Kidney (tissue), 13 donors: ENCODE measurements at regions not wholly inside any gene's neighbourhood (a gene's known extent, or its start where the extent isn't known, plus 50 kb on each side); places are given as distances from the start of the nearest gene placed in this dataset.

ENCODE experiments used
- DNase-seq, 5 donors: peaks; one replicate each; pipeline ENCODE4 v3.0.0-alpha.2; 2013 to 2020
- FAIRE-seq: peaks from 2 replicates; lab custom pipeline; 2012; peaks lifted over from hg19 to GRCh38; lab: Jason Lieb, UNC
- H3K27ac ChIP-seq, 2 donors: one replicate each; pipeline ENCODE4 v1.7.0; 2013; ENCODE audit warnings: low read depth in 2 of 2, low read length in 2 of 2, inconsistent platforms in 1 of 2
- H3K27me3 ChIP-seq: one replicate; pipeline ENCODE4 v1.7.1; 2013; ENCODE audit warnings: low read length, inconsistent platforms; ENCODE audit not compliant: control insufficient read depth, insufficient read depth
- H3K36me3 ChIP-seq, 3 donors: one replicate each; pipeline versions ENCODE4 v1.7.0 to v1.7.1; 2013; ENCODE audit warnings: low read length in 3 of 3, control low read depth in 1 of 3, inconsistent platforms in 1 of 3; ENCODE audit not compliant: insufficient read depth in 3 of 3, control insufficient read depth in 2 of 3
- H3K4me1 ChIP-seq, 3 donors: one replicate each; pipeline versions ENCODE4 v1.7.0 to v1.7.1; 2013; ENCODE audit warnings: low read length in 3 of 3, inconsistent platforms in 1 of 3, low read depth in 1 of 3; ENCODE audit not compliant: control insufficient read depth in 2 of 3, insufficient read depth in 2 of 3
- H3K4me3 ChIP-seq, 3 donors: one replicate each; pipeline versions ENCODE4 v1.7.0 to v1.8.1; 2013; ENCODE audit warnings: low read length in 3 of 3, control low read depth in 1 of 3, inconsistent platforms in 1 of 3
- H3K9ac ChIP-seq, 3 donors: one replicate each; pipeline versions ENCODE4 v1.7.0 to v1.7.1; 2013; ENCODE audit warnings: low read length in 3 of 3, control low read depth in 1 of 3, inconsistent platforms in 1 of 3
- H3K9me3 ChIP-seq, 3 donors: one replicate each; pipeline versions ENCODE4 v1.7.0 to v1.7.1; 2013; ENCODE audit warnings: low read length in 3 of 3, control low read depth in 1 of 3, inconsistent platforms in 1 of 3; ENCODE audit not compliant: control insufficient read depth in 2 of 3, insufficient read depth in 1 of 3
- CTCF ChIP-seq: IDR thresholded peaks from 3 replicates; pipeline ENCODE4 v1.5.1; 2012; ENCODE audit warnings: mild to moderate bottlenecking, moderate library complexity, borderline replicate concordance; ENCODE audit not compliant: insufficient read depth; ENCODE audit errors: extremely low read depth
- intact Hi-C: fragments of 100-400 bp; cut with DNase I; formaldehyde crosslinking; loops from one replicate; pipeline ENCODE4 v1.11.1; 2022
- donor health status: control.
- donor health status: control.
- donor health status: control.
- donor health status: control.
- donor health status: control.
- donor health status: DM: yes; HTN: yes; CAD: no.
- donor health status: Normal renal cell carcinoma (clear cell type).

DNA sequence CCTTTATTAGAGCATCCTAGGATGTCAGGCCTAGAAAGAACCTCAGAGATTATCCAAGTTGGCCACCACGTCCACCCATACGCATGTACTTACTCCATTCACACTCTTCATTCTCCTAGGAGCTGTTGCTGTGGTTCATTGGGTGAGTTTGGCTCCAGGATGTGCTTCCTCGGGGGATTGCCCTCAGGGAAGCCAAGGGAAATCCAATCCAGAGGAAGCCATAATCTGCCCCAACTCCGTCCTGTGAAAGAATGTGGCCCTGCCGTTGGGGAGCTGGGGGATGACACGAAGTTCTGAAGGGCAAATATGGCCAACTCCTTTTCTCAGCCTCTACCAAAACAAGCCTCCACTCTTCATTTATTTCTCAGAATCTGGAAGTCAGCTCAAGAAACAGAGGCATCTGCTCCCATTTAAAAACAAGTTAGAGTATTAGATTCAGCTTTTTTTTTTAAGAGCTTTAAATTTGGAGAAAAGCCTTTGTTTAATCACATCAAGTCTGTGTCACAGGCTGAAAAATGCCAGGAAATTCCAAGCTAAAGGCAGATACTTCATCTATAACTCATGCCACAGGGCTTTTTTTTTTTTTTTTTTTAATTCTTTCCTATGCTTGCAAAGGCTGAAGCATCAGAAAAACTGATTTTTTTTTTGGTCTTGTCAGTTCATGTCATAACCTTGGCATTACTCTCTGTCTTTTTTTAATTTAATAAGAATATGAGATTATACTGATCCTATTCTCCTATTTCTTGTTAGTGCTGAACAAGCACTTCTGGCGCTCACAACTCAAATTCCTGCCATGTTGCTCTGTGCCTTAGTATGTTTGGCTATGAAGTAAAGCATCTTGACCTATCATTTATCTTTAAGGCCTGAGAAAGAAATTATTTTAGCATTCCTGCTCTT is 480.9 kb upstream of the MARCKS start:
- no peaks in the 10 kb centered on the region for H3K36me3 ChIP-seq
- H3K9me3 ChIP-seq = no peaks in the 10 kb centered on the region
- intact Hi-C loops = no loop called here
- H3K4me3 ChIP-seq = no peak overlapping the region
- no peak overlapping the region for H3K27ac ChIP-seq
- DNase-seq = peak in 2 of 5 donors; percentile 31 to 54
- H3K4me1 ChIP-seq = peaks cover 0 to 4% (median 0%) of the 10 kb centered on the region in 3 donors
- no peak for TF ChIP-seq CTCF
- H3K9ac ChIP-seq = no peak overlapping the region
- no peak for FAIRE-seq
- H3K27me3 ChIP-seq = no peaks in the 10 kb centered on the region

DNA sequence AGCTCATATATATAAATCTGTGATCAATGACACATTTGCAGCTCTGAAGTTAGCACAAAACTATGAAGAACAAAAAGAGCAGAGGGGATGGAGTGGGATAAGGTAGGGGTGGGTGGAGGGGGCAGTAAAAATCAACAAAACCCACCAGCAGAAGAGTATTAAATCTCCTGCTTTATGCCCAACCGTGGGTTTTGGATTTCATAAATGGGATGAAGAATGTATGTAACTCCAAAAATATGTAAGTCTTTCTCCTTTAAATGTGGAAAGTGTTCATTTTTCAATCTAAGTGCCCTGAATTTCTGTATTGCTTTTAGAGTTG is 480.3 kb upstream of the MARCKS start:
- Histone ChIP-seq H3K9me3 (no peaks in the 10 kb centered on the region), H3K4me1 (peaks cover 0 to 4% (median 0%) of the 10 kb centered on the region in 3 donors), H3K27me3 (no peaks in the 10 kb centered on the region), H3K36me3 (no peaks in the 10 kb centered on the region), H3K4me3 (no peak overlapping the region), H3K9ac (no peak overlapping the region), H3K27ac (no peak overlapping the region)
- no peak for FAIRE-seq
- TF ChIP-seq CTCF = no peak
- DNase-seq = no peak
- intact Hi-C loops = no loop called here

- H3K27me3 ChIP-seq = no peaks in the 10 kb centered on the region
- FAIRE-seq = no peak
- intact Hi-C loops = no loop called here
Measured at GRCh38 chr6:113377362-113377942, 479.7 kb upstream of the MARCKS start.

More at GRCh38 chr6:113377362-113377942, 479.7 kb upstream of the MARCKS start:
- DNase-seq = no peak
- no peak overlapping the region for H3K27ac ChIP-seq
- H3K4me3 ChIP-seq = no peak overlapping the region
- peaks cover 0 to 4% (median 0%) of the 10 kb centered on the region in 3 donors for H3K4me1 ChIP-seq
- no peaks in the 10 kb centered on the region for H3K9me3 ChIP-seq
- no peaks in the 10 kb centered on the region for H3K36me3 ChIP-seq
- no peak overlapping the region for H3K9ac ChIP-seq
- no peak for TF ChIP-seq CTCF
